ENCODE measurements at regions not wholly inside any gene's neighbourhood (a gene's known extent, or its start where the extent isn't known, plus 50 kb on each side); places are given as distances from the start of the nearest gene placed in this dataset.
"Not testable (repeated sequence)": the region's sequence is repeated elsewhere in the genome, so short reads cannot be mapped to it uniquely, and the experiment has no call there.

GRCh38 chr2:210861038-210861665, 304.8 kb downstream of the CPS1 start:
- FAIRE-seq, result no peak

- FAIRE-seq, result no peak
These were observed 306.1 kb downstream of the CPS1 start for GRCh38 chr2:210862283-210863065.

- FAIRE-seq, result no peak
These were observed 306.9 kb downstream of the CPS1 start for GRCh38 chr2:210863283-210863682.

DNA sequence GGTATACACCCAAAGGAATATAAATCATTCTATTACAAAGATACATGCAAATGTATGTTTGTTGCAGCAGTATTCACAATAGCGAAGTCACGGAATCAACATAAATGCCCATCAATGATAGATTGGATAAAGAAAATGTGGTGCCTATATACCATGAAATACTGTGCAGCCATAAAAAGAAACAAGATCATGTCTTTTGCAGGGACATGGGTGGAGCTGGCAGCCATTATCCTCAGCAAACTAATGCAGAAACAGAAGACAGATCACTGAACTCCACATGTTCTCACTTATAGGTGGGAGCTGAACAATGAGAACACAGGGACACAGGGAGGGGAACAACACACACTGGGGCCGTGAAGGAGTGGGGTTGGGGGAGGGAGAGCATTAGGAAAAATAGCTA, 315.2 kb downstream of the CPS1 start:
- not testable (repeated sequence) for FAIRE-seq

- no peak for FAIRE-seq
These were observed 317.2 kb downstream of the CPS1 start for GRCh38 chr2:210873631-210874030.

- no peak for FAIRE-seq
These were observed 327.8 kb downstream of the CPS1 start for GRCh38 chr2:210884227-210884626.

GRCh38 chr2:210888035-210888434, 331.6 kb downstream of the CPS1 start:
- no peak for FAIRE-seq

GRCh38 chr2:210895132-210895531, 338.7 kb downstream of the CPS1 start:
- FAIRE-seq, result no peak

DNA sequence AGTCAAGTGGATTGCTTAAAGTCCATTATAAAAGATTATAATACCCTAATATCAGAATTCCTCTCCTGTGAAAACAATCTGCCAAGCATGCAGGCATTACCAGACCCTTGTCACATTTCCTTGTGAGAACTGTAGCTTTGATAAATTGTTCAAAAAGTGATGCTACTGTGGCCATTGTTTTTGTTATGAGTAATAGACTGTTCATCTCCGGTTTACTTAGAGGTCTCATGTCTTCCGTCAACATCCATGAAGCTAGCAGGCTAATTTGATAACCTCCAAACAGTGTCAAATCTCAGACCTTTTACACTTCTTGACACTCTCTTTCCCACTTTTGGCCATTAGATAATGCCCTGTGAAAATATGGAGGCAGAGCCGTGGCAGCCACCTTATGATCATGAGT, 342.7 kb downstream of the CPS1 start:
- no peak for FAIRE-seq

DNA sequence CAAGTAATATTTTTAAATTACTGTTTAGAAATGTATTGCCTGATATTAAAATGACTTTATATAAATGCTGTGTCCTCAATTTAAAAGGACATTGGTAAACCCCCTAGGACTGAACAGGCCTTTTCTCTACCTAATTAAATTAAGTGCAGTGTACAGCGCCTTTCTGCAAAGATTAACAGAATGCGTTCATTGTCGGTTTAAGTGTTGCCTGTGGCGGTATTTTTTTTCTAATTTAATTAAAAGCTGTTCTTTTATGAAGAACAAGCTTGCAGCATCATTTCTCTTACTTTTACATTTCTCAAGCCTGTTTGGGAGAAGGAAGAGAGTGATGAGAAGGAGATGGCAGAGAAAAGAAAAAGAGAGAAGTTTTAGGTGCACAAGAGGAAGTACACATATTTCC, 344.9 kb downstream of the CPS1 start:
- FAIRE-seq, result no peak

GRCh38 chr2:210912779-210913178, 356.4 kb downstream of the CPS1 start:
- FAIRE-seq, result no peak

DNA sequence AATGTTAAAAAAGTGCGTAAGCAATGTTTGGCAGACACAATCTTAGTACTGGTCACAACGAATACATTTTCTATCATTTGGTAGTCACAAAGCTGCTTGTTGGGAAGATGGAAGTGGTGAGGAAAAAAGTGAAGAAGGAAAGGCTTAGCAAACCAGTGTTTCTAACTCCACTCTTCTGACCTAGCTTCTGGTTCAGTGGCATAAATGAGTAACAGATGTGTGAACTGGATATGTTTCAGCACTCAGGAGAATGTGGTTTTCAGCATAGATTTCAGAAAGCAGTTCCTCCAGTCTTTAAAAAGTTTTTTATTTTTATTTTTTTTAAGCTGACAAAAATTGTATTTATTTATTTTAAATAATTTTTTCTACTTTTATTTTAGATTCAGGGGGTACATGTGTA, 357.1 kb downstream of the CPS1 start:
- FAIRE-seq, result no peak

DNA sequence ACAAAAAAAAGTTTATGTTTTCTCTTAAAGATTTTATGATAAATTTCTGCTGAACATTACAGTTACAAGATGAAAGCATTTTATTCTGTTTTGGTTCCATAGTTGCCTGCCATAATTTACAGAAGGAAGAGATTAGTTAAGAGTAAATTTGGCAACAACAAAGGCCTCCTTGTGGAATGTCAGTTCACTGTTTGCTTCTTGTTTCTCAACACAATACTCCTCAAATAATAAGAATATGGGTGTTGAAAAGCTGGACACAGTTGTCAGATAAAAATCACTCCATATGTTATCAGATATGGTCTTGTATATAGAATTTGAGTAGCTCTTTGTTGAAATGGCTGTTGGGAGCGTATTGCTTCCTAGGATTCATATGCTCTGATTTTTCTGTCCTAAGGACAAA, 359.5 kb downstream of the CPS1 start:
- FAIRE-seq, result no peak

DNA sequence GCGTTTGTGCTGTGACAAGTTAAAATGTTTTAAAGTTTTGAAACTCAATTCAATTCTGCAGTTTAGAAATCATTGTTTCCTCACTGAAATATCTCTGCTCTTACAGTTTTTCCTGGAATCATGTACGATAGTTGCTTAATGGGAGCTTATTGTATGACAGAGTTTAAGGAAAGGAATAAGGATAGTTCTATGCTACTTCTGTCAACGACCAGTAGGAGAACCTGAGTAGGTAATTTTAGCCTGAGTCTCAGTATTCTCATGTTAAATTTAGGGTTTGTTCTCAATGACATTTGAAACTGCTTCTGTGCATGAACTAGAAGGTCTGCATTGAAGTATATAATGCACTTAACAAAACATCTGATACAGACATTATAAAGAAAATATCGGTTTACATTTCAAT, 361.1 kb downstream of the CPS1 start:
- FAIRE-seq, result no peak

DNA sequence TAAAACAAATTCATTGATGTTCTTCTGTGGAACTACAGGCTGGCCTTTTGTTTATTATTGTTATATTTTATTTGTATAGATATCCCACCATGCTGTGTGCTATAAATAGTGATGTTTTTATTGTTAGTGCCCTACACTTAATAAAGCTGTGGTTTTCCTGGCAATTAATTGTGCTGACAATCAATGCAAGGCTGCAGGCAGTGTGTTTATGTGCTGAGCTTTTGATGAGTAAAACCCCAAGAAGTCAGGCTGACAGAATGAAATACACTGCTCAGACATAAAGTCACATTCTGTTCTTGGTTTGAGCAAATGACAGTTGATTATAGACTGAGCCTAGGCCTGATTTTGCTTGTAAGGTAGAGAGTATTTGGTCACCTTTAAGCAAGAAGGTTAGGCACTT, 362.7 kb downstream of the CPS1 start:
- FAIRE-seq, result no peak

- no peak for FAIRE-seq
These were observed 366.0 kb downstream of the CPS1 start for GRCh38 chr2:210922419-210922818.

DNA sequence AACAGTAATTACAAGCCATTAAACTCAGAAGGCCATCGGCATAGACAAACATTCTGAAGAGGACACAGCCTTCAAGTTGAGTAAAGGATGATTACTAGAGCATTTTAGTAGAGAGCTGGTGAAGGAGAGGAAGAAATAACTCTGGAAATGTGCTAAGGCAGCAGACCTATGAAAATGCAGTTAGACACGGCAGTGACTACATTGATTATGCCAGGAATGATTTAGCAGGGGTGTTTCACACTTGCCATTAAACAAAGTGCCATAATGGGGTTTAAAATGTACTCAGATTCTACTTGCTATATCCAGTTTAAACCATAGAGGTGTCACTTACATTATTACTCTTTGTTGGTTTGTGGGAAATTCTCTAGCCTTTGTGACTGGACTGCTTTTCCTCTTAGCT, 372.3 kb downstream of the CPS1 start:
- FAIRE-seq, result no peak

GRCh38 chr2:210938228-210938627, 381.8 kb downstream of the CPS1 start:
- FAIRE-seq, result no peak

- no peak for FAIRE-seq
These were observed 390.0 kb downstream of the CPS1 start for GRCh38 chr2:210946395-210946794.

GRCh38 chr2:210950434-210951060, 394.1 kb downstream of the CPS1 start:
- FAIRE-seq, result not testable (repeated sequence)

- FAIRE-seq, result no peak
These were observed 398.0 kb downstream of the CPS1 start for GRCh38 chr2:210954386-210954907.

DNA sequence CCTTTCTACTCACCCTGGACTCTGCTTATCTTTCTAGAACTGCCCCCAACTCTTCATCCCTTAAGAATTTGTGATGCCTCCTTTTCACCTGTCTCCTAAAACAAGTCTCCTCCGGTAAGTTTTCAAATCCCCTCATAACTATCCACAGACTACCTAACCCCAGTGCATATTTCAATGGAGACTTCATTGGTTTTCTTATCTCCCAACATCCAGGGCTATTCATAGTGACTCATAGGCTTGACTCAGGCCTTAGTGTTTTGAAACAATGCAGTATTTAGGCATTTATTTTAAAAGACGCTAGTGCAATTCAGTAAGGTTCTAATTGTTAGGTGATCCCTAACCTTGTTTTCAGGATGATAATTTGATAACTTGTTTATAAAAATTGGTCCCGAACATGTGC, 399.2 kb downstream of the CPS1 start:
- FAIRE-seq, result no peak

DNA sequence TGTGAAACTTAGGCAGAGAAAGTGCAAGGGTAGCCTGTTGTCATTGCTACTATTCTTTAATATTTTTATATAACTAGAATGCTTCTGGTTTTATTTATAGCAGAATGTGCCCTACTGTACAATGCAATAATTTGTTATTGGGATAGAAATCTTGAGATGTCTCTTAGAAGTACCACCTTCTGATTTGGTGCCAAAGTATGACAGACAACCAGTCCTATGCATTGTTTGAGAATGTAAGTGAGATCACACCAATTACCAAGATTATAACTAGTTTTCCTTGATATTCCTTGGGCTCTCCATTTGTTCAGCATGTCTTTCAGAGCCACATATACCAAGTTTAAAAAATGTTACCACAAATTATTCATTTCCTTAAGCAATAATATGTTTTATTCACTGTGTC, 399.7 kb downstream of the CPS1 start:
- no peak for FAIRE-seq

GRCh38 chr2:210961249-210961648, 404.9 kb downstream of the CPS1 start:
- no peak for FAIRE-seq

Measured in islet of Langerhans (tissue), 1 donor.